Transverse colon (tissue), 4 donors: ENCODE measurements at regions not wholly inside any gene's neighbourhood (a gene's known extent, or its start where the extent isn't known, plus 50 kb on each side); places are given as distances from the start of the nearest gene placed in this dataset.

Experiments used
- DNase-seq: peaks from one replicate; pipeline ENCODE4 v3.0.0-alpha.2; 2019
- H3K27ac ChIP-seq, 4 donors: fragments of 200-600 bp; sonication (generic); 2 replicates each; pipeline ENCODE4 v1.5.1; 2016 to 2018; ENCODE audit warnings: inconsistent platforms in 4 of 4
- H3K27me3 ChIP-seq: fragments of 200-600 bp; sonication (generic); 2 replicates; pipeline ENCODE4 v1.5.1; 2017; ENCODE audit warnings: inconsistent platforms
- H3K36me3 ChIP-seq, 4 donors: fragments of 200-600 bp; sonication (generic); 2 replicates each; pipeline ENCODE4 v1.5.1; 2017 to 2019; ENCODE audit warnings: inconsistent platforms in 4 of 4
- H3K4me1 ChIP-seq, 4 donors: fragments of 200-600 bp; sonication (generic); 2 replicates each; pipeline ENCODE4 v1.5.1; 2017 to 2020; ENCODE audit warnings: inconsistent platforms in 4 of 4
- H3K4me3 ChIP-seq, 4 donors: fragments of 200-600 bp; sonication (generic); 1 replicate in 1 of 4; 2 replicates in 3 of 4; pipeline versions ENCODE4 v1.5.1 to v1.6.1; 2017 to 2019; ENCODE audit warnings: inconsistent platforms in 4 of 4
- H3K9me3 ChIP-seq, 2 donors: fragments of 200-600 bp; sonication (generic); 2 replicates each; pipeline ENCODE4 v1.5.1; 2017 to 2019; ENCODE audit warnings: inconsistent platforms in 2 of 2
- EP300 ChIP-seq: sonication (generic); formaldehyde crosslinking; IDR thresholded peaks from one replicate; pipeline ENCODE4 v1.6.1; 2017; ENCODE audit warnings: antibody characterized with exemption, low read depth
- POLR2A ChIP-seq: fragments of 450-650 bp; IDR thresholded peaks from one replicate; pipeline ENCODE4 v1.6.1; 2016; ENCODE audit warnings: antibody characterized with exemption, mild to moderate bottlenecking, moderate library complexity
- POLR2AphosphoS5 ChIP-seq, 3 donors: sonication (generic); formaldehyde crosslinking; IDR thresholded peaks; one replicate each; pipeline ENCODE4 v1.6.1; 2016; ENCODE audit warnings: antibody characterized with exemption in 3 of 3
- WGBS, 2 donors: methylation state at CpG; one replicate each; pipeline ENCODE4 v1.1.5; 2018; ENCODE audit warnings: low coverage in 1 of 2; 5-methylcytosine and 5-hydroxymethylcytosine counted together
- in situ Hi-C, 4 donors: fragments of 200-750 bp; cut with MboI; loops; one replicate each; pipeline versions ENCODE4 v1.15.0 to v1.15.1; 2017; ENCODE audit warnings: low sequenced_read_pairs in 3 of 4, low pct_ligation_motif_present in 1 of 4, low pct_unique_long_range_greater_than_20kb in 1 of 4
- intact Hi-C: fragments of 100-400 bp; cut with DNase I; formaldehyde crosslinking; loops from one replicate; pipeline ENCODE4 v1.15.1; 2023; ENCODE audit warnings: low total_unique reads
- TF ChIP-seq, protein P1 (sequence below), 5 experiments: fragments of 200-600 bp in 3 of 5; fragments of 450-650 bp in 2 of 5; sonication (generic) in 3 of 5; IDR thresholded peaks; 1 replicate in 2 of 5; 2 replicates in 3 of 5; pipeline ENCODE4 v1.5.1; 2016 to 2017; ENCODE audit warnings: antibody characterized with exemption in 5 of 5, inconsistent platforms in 3 of 5, mild to moderate bottlenecking in 2 of 5, moderate library complexity in 1 of 5

DNA sequence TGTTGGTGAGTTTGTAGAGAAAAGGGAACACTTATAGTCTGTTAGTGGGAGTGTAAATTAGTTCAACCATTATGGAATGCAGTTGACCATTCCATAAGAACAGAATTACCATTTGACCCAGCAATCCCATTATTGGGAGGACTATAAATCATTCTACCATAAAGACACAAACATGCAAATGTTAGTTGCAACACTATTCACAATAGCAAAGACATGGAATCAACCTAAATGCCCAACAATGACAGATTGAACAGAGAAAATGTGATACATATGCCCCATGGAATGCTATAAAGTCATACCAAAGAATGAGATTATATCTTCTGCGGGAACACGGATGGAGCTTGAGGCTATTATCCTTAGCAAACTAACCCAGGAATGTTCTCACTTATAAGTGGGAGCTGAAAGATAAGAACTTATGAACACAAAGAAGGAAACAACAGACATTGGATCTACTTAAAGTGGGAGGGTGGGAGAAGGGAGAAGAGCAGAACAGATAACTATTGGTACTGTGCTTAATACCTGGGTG, 1819.2 kb upstream of the ADGRL3 start:
- intact Hi-C loops, result no loop called here
- in situ Hi-C loops, result no loop called here
- DNase-seq, result no peak
- Histone ChIP-seq H3K9me3 (no peaks in the 10 kb centered on the region), H3K4me3 (no peak overlapping the region), H3K27me3 (no peaks in the 10 kb centered on the region), H3K27ac (no peak overlapping the region), H3K36me3 (no peaks in the 10 kb centered on the region), H3K4me1 (no peaks in the 10 kb centered on the region)
- 88 to 92% methylated on average over 2 of the region's 2 CpGs for WGBS, 2 donors
- no peak for TF ChIP-seq EP300
- TF ChIP-seq POLR2A, result no peak
- no peak for TF ChIP-seq POLR2AphosphoS5 (IDR thresholded peaks at IDR 0.05)
- TF ChIP-seq, protein P1, sequence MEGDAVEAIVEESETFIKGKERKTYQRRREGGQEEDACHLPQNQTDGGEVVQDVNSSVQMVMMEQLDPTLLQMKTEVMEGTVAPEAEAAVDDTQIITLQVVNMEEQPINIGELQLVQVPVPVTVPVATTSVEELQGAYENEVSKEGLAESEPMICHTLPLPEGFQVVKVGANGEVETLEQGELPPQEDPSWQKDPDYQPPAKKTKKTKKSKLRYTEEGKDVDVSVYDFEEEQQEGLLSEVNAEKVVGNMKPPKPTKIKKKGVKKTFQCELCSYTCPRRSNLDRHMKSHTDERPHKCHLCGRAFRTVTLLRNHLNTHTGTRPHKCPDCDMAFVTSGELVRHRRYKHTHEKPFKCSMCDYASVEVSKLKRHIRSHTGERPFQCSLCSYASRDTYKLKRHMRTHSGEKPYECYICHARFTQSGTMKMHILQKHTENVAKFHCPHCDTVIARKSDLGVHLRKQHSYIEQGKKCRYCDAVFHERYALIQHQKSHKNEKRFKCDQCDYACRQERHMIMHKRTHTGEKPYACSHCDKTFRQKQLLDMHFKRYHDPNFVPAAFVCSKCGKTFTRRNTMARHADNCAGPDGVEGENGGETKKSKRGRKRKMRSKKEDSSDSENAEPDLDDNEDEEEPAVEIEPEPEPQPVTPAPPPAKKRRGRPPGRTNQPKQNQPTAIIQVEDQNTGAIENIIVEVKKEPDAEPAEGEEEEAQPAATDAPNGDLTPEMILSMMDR (IDR thresholded peaks at IDR 0.05), result no peak

DNA sequence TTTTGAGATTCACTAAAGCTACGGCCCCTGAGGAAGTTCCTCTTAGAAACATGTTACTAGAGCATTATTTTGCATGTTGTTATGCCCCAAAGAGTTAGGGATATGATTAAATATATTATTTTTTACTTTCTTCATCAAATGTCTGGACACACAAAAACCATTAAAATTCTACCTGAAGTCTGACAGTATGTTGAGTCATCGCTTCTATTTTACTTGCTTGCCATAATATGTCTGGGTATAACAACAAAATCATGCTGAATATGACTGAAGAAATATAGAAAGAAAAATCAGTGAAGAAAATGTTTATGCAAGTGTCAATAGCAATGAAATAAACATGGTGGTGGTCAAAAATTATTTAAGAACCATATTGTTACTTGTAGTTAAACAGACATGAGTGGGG, 1818.5 kb upstream of the ADGRL3 start:
- Histone ChIP-seq H3K9me3 (no peaks in the 10 kb centered on the region), H3K4me3 (no peak overlapping the region), H3K27ac (no peak overlapping the region), H3K4me1 (no peaks in the 10 kb centered on the region), H3K27me3 (no peaks in the 10 kb centered on the region), H3K36me3 (no peaks in the 10 kb centered on the region)
- intact Hi-C loops, result no loop called here
- DNase-seq, result no peak
- in situ Hi-C loops, result no loop called here
- WGBS, 2 donors, result 58 to 77% methylated on average over 2 of the region's 2 CpGs
- TF ChIP-seq POLR2A, result no peak
- no peak for TF ChIP-seq EP300
- no peak for TF ChIP-seq POLR2AphosphoS5 (IDR thresholded peaks at IDR 0.05)
- TF ChIP-seq, protein P1 (IDR thresholded peaks at IDR 0.05), result no peak

DNA sequence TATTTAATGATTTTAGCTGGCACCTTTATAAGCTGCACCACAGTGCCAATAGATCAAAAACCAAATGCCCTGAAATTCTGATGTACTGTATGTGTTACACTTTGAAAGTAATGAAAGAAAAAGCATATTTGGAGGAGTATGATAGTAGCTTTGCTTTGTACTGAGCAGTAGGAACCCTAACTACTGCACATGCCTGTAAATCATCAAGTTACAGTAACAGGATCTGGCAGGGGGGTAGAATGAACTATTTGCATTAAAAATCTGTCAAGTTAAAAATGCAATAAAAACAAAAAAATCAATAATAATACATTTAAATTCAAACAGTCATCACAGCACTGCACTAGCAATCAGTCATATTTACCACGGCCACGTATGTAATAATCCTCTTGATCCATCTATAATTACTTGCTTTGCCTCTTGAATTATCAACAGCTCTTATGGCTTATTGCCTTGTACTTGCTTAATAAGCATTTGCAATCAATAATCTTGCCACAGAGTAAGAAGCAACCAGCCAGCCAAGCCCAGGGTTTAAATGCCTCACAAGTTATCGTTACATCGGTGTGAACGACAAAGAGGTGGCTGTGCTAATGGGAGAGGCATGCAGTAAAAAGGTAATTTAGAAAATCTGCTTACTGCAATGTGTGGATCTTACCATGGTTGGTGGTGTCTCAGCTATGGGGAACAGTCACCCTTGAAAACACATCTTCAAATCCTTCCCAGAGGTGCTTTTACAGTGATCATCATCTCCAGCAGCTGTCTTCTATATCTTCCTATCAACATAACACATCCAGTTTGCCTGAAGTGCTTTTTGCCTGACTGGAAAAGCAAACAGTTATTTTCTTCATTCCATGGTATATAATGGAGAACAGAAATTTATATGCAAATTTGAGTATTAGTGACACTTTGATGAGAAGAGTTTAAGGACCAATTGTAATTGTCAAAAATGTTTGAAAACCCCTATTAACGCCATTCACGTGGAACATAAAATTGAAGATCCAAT, 1812.1 kb upstream of the ADGRL3 start:
- Histone ChIP-seq H3K27ac (no peak overlapping the region), H3K9me3 (no peaks in the 10 kb centered on the region), H3K27me3 (no peaks in the 10 kb centered on the region), H3K4me1 (no peaks in the 10 kb centered on the region), H3K4me3 (no peak overlapping the region), H3K36me3 (no peaks in the 10 kb centered on the region)
- no peak for DNase-seq
- intact Hi-C loops (no loop called here), in situ Hi-C loops (no loop called here)
- WGBS, 2 donors, result 82 to 95% methylated on average over 4 to 7 of the region's 7 CpGs
- TF ChIP-seq POLR2AphosphoS5 (IDR thresholded peaks at IDR 0.05) (no peak), EP300 (no peak), POLR2A (no peak)
- TF ChIP-seq, protein P1 (IDR thresholded peaks at IDR 0.05), result no peak

DNA sequence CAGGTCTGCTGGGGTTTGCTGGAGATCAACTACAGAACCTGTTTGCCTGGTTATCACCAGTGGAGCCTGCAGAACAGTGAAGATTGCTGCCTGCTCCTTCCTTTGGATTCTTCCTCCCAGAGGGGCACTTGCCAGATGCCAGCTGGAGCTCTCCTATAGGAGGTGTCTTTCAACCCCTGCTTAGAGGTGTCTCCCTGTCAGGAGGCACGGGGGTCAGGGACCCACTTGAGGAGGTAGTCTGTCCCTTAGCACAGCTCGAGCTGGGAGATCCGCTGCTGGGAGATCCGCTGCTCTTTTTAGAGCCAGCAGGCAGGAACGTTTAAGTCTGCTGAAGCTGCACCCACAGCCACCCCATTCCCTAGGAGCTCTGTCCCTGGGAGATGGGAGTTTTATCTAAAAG, 1806.3 kb upstream of the ADGRL3 start:
- TF ChIP-seq, protein P1 (IDR thresholded peaks at IDR 0.05), result no peak
- TF ChIP-seq EP300 (no peak), POLR2AphosphoS5 (IDR thresholded peaks at IDR 0.05) (no peak), POLR2A (no peak)

More for the DNA sequence above, 1806.3 kb upstream of the ADGRL3 start:
- Histone ChIP-seq H3K4me3 (no peak overlapping the region), H3K27ac (no peak overlapping the region), H3K9me3 (no peaks in the 10 kb centered on the region), H3K27me3 (no peaks in the 10 kb centered on the region), H3K36me3 (no peaks in the 10 kb centered on the region), H3K4me1 (no peaks in the 10 kb centered on the region)
- intact Hi-C loops (no loop called here), in situ Hi-C loops (no loop called here)
- DNase-seq, result no peak
- 87% methylated on average over 5 of the region's 5 CpGs; no CpG with 5 or more reads in 1 of the 2 donors for WGBS, 2 donors
